OCI-LY7 (cell line): ENCODE measurements at regions not wholly inside any gene's neighbourhood (a gene's known extent, or its start where the extent isn't known, plus 50 kb on each side); places are given as distances from the start of the nearest gene placed in this dataset.

ENCODE experiments used
- BruUV-seq: library from RNA; stranded (reverse); fragments of 400-500 nt; replicated peaks from 2 replicates; lab custom pipeline; 2021; lab: Mats Ljungman, UMichigan
- CTCF ChIA-PET: fragments of 300-600 bp; sonication (Branson Sonifier 250); formaldehyde crosslinking; loops from one replicate; lab custom pipeline; 2022; ENCODE audit warnings: antibody characterized with exemption; ENCODE audit not compliant: unreplicated experiment; lab: Charles Lee
- POLR2A ChIA-PET: fragments of 300-600 bp; sonication (Branson Sonifier 250); formaldehyde crosslinking; loops from one replicate; lab custom pipeline; 2022; ENCODE audit warnings: antibody characterized with exemption; lab: Charles Lee
- DNase-seq: peaks from one replicate; pipeline ENCODE4 v3.0.0-alpha.2; 2015; ENCODE audit warnings: low spot score
- H2AFZ ChIP-seq: fragments of 200-600 bp; sonication (generic), shearing (Covaris generic); 2 replicates; pipeline ENCODE4 v1.6.1; 2014; ENCODE audit warnings: mild to moderate bottlenecking, antibody characterized with exemption, low read length, moderate library complexity
- H3K27ac ChIP-seq: fragments of 200-600 bp; sonication (generic); 2 replicates; pipeline ENCODE4 v1.5.1; 2014; ENCODE audit warnings: mixed run types, low read depth, mild to moderate bottlenecking, moderate library complexity, low read length, inconsistent platforms; ENCODE audit not compliant: poor library complexity, severe bottlenecking
- H3K36me3 ChIP-seq: fragments of 200-600 bp; sonication (generic); 2 replicates; pipeline ENCODE4 v1.6.1; 2014; ENCODE audit warnings: mild to moderate bottlenecking, antibody characterized with exemption, low read length, moderate library complexity, mixed read lengths; ENCODE audit not compliant: insufficient read depth
- H3K4me1 ChIP-seq: fragments of 200-600 bp; sonication (generic); 2 replicates; pipeline ENCODE4 v1.5.1; 2014; ENCODE audit warnings: mild to moderate bottlenecking, low read length; ENCODE audit not compliant: insufficient read depth, poor library complexity, severe bottlenecking
- H3K4me2 ChIP-seq: fragments of 200-600 bp; sonication (generic); 2 replicates; pipeline ENCODE4 v1.6.1; 2014; ENCODE audit warnings: mild to moderate bottlenecking, low read length
- H3K4me3 ChIP-seq: fragments of 200-600 bp; sonication (generic); 2 replicates; pipeline ENCODE4 v1.5.1; 2014; ENCODE audit warnings: mild to moderate bottlenecking, low read depth, low read length; ENCODE audit not compliant: poor library complexity, severe bottlenecking
- H3K79me2 ChIP-seq: fragments of 200-600 bp; sonication (generic); 2 replicates; pipeline ENCODE4 v1.6.1; 2016; ENCODE audit warnings: low read depth, mild to moderate bottlenecking, low read length, moderate library complexity, mixed read lengths; ENCODE audit not compliant: insufficient read depth
- H3K9me2 ChIP-seq: fragments of 200-600 bp; sonication (generic); 2 replicates; pipeline ENCODE4 v1.6.1; 2016; ENCODE audit warnings: mild to moderate bottlenecking, low read length, mixed read lengths; ENCODE audit not compliant: insufficient read depth
- H3K9me3 ChIP-seq: fragments of 200-600 bp; sonication (generic); 2 replicates; pipeline ENCODE4 v1.6.1; 2014; ENCODE audit warnings: mild to moderate bottlenecking, mixed run types, low read length, mixed read lengths
- H4K20me1 ChIP-seq: fragments of 200-600 bp; sonication (generic); 2 replicates; pipeline ENCODE4 v1.6.1; 2014; ENCODE audit warnings: mild to moderate bottlenecking, antibody characterized with exemption, low read length, moderate library complexity, mixed read lengths; ENCODE audit not compliant: insufficient read depth
- EZH2phosphoT487 ChIP-seq: fragments of 200-600 bp; sonication (generic); IDR thresholded peaks from 2 replicates; pipeline ENCODE4 v1.6.1; 2018; ENCODE audit warnings: low read depth, borderline replicate concordance, mild to moderate bottlenecking, mixed run types, antibody characterized with exemption, low read length, moderate library complexity, mixed read lengths
- intact Hi-C: fragments of 100-400 bp; cut with micrococcal nuclease; formaldehyde crosslinking; loops from one replicate; pipeline ENCODE4 v1.10.0; 2022; ENCODE audit not compliant: unreplicated experiment
- TF ChIP-seq, protein P1 (sequence below): fragments of 200-600 bp; sonication (generic); conservative IDR thresholded peaks from 2 replicates; pipeline ENCODE4 v1.5.1; 2014; ENCODE audit warnings: mild to moderate bottlenecking, antibody characterized with exemption, low read length, moderate library complexity, mixed read lengths

DNA sequence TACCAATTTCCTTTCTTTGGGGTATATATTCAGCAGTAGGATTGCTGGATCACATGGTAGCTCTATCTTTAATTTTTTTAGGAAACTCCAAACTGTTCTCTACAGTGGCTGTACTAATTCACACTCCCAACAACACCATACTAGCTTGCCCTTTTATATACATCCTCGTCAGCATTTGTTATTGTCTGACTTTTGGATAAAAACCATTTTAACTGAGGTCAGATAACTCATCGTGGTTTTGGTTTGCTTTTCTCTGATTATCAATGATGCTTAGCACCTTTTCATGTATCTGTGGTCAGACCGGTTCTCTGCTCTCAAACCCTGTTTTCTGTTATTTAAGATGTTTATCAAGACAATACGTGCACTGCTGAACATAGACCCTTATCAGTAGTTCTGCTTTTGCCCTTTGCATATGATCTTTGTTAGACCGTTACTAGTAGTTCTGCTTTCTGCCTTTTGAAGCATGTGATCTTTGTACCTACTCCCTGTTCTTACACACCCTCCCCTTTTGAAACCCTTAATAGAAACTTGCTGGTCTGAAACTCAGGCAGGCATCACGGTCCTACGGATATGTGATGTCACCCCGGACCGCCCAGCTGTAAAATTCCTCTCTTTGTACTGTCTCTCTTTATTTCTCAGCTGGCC, 474.3 kb downstream of the RSL24D1 start:
- BruUV-seq: no TSS peak
- H3K36me3 ChIP-seq: no peaks in the 10 kb centered on the region
- H4K20me1 ChIP-seq: no peaks in the 10 kb centered on the region
- 0 out of 2 replicates have a peak, but pooled peaks cover 3% of the 10 kb centered on the region for H3K9me2 ChIP-seq
- H3K4me1 ChIP-seq: no peaks in the 10 kb centered on the region
- H2AFZ ChIP-seq: no peak overlapping the region
- no peak for TF ChIP-seq EZH2phosphoT487
- TF ChIP-seq, protein P1, sequence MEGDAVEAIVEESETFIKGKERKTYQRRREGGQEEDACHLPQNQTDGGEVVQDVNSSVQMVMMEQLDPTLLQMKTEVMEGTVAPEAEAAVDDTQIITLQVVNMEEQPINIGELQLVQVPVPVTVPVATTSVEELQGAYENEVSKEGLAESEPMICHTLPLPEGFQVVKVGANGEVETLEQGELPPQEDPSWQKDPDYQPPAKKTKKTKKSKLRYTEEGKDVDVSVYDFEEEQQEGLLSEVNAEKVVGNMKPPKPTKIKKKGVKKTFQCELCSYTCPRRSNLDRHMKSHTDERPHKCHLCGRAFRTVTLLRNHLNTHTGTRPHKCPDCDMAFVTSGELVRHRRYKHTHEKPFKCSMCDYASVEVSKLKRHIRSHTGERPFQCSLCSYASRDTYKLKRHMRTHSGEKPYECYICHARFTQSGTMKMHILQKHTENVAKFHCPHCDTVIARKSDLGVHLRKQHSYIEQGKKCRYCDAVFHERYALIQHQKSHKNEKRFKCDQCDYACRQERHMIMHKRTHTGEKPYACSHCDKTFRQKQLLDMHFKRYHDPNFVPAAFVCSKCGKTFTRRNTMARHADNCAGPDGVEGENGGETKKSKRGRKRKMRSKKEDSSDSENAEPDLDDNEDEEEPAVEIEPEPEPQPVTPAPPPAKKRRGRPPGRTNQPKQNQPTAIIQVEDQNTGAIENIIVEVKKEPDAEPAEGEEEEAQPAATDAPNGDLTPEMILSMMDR: no peak
- ChIA-PET POLR2A (interaction anchor here (0.6 kb wide), 1 partner anchor 319 kb away, joined by 3 read pairs; no protein-coding TSS in a partner anchor), CTCF (no interaction called here)
- H3K9me3 ChIP-seq: no peaks in the 10 kb centered on the region
- no peak overlapping the region for H3K27ac ChIP-seq
- H3K4me2 ChIP-seq: no peak overlapping the region
- DNase-seq: no peak
- intact Hi-C loops: no loop called here
- H3K4me3 ChIP-seq: no peak overlapping the region
- H3K79me2 ChIP-seq: no peaks in the 10 kb centered on the region

DNA sequence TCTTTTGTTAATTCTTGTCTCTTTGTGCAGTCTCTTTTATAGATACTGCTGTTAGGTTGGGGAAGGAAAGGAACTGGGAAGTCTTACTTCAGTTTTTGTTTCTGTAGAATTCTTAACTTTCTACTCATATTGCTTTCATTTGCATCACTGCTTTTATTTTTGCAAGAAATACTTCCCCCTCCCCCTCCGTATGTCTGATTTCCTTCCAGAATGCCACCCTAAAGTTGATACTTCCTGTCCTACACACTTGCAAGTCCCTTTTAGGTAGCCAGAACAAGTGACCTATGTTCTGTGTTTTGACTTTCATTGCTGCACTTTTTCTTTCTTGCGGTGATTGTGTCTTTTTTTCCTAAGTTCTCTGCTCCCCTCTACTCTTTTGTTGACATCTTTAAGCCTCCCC, 477.4 kb downstream of the RSL24D1 start:
- Histone ChIP-seq H3K4me2 (no peak overlapping the region), H3K79me2 (no peaks in the 10 kb centered on the region), H3K27ac (no peak overlapping the region), H2AFZ (no peak overlapping the region), H3K4me1 (no peaks in the 10 kb centered on the region), H4K20me1 (no peaks in the 10 kb centered on the region), H3K36me3 (no peaks in the 10 kb centered on the region), H3K9me3 (no peaks in the 10 kb centered on the region), H3K4me3 (no peak overlapping the region), H3K9me2 (no peaks in the 10 kb centered on the region)
- BruUV-seq: no TSS peak
- DNase-seq: no peak
- POLR2A ChIA-PET: no interaction called here
- TF ChIP-seq EZH2phosphoT487: no peak
- TF ChIP-seq, protein P1: no peak
- intact Hi-C loops: no loop called here
- CTCF ChIA-PET: no interaction called here
